ENCODE measurements at regions not wholly inside any gene's neighbourhood (a gene's known extent, or its start where the extent isn't known, plus 50 kb on each side); places are given as distances from the start of the nearest gene placed in this dataset.

- Histone ChIP-seq H3K4me1 (ENCODE audit: control insufficient read depth in 5 of 5, insufficient read depth in 5 of 5, low read length in 5 of 5) (no peaks in the 10 kb centered on the region), H3K27me3 (ENCODE audit: control insufficient read depth in 5 of 5, insufficient read depth in 4 of 5, low read length in 5 of 5) (no peaks in the 10 kb centered on the region), H3K27ac (ENCODE audit: low read depth, low read length) (no peak overlapping the region), H3K36me3 (ENCODE audit: control insufficient read depth in 5 of 5, insufficient read depth in 5 of 5, low read length in 5 of 5) (no peaks in the 10 kb centered on the region), H3K9me3 (ENCODE audit: control insufficient read depth in 5 of 5, low read length in 5 of 5) (no peaks in the 10 kb centered on the region), H3K4me3 (ENCODE audit: low read depth in 1 of 5, low read length in 5 of 5) (no peak overlapping the region), H3K9ac (ENCODE audit: low read length in 5 of 5) (no peak overlapping the region)
Measured at GRCh38 chr7:106783286-106783685, 81.8 kb upstream of the PIK3CG start.

GRCh38 chr7:106788637-106789036, 76.4 kb upstream of the PIK3CG start:
- H3K36me3 ChIP-seq (ENCODE audit: control insufficient read depth in 5 of 5, insufficient read depth in 5 of 5, low read length in 5 of 5), result no peaks in the 10 kb centered on the region
- H3K9ac ChIP-seq (ENCODE audit: low read length in 5 of 5), result no peak overlapping the region
- H3K27ac ChIP-seq (ENCODE audit: low read depth, low read length), result no peak overlapping the region
- no peak overlapping the region for H3K4me3 ChIP-seq (ENCODE audit: low read depth in 1 of 5, low read length in 5 of 5)
- H3K9me3 ChIP-seq (ENCODE audit: control insufficient read depth in 5 of 5, low read length in 5 of 5), result peaks cover 0 to 2% (median 0%) of the 10 kb centered on the region in 5 donors
- H3K4me1 ChIP-seq (ENCODE audit: control insufficient read depth in 5 of 5, insufficient read depth in 5 of 5, low read length in 5 of 5), result no peaks in the 10 kb centered on the region
- no peaks in the 10 kb centered on the region for H3K27me3 ChIP-seq (ENCODE audit: control insufficient read depth in 5 of 5, insufficient read depth in 4 of 5, low read length in 5 of 5)

- Histone ChIP-seq H3K4me3 (ENCODE audit: low read depth in 1 of 5, low read length in 5 of 5) (no peak overlapping the region), H3K9ac (ENCODE audit: low read length in 5 of 5) (no peak overlapping the region), H3K4me1 (ENCODE audit: control insufficient read depth in 5 of 5, insufficient read depth in 5 of 5, low read length in 5 of 5) (peaks cover 0 to 9% (median 0%) of the 10 kb centered on the region in 5 donors), H3K9me3 (ENCODE audit: control insufficient read depth in 5 of 5, low read length in 5 of 5) (peaks cover 0 to 2% (median 0%) of the 10 kb centered on the region in 5 donors), H3K27ac (ENCODE audit: low read depth, low read length) (no peak overlapping the region), H3K27me3 (ENCODE audit: control insufficient read depth in 5 of 5, insufficient read depth in 4 of 5, low read length in 5 of 5) (no peaks in the 10 kb centered on the region), H3K36me3 (ENCODE audit: control insufficient read depth in 5 of 5, insufficient read depth in 5 of 5, low read length in 5 of 5) (no peaks in the 10 kb centered on the region)
Measured at GRCh38 chr7:106791526-106791925, 73.6 kb upstream of the PIK3CG start.

GRCh38 chr7:106792233-106792926, 72.7 kb upstream of the PIK3CG start:
- peaks cover 0 to 2% (median 0%) of the 10 kb centered on the region in 5 donors for H3K9me3 ChIP-seq (ENCODE audit: control insufficient read depth in 5 of 5, low read length in 5 of 5)
- H3K27me3 ChIP-seq (ENCODE audit: control insufficient read depth in 5 of 5, insufficient read depth in 4 of 5, low read length in 5 of 5), result no peaks in the 10 kb centered on the region
- peaks cover 0 to 9% (median 0%) of the 10 kb centered on the region in 5 donors for H3K4me1 ChIP-seq (ENCODE audit: control insufficient read depth in 5 of 5, insufficient read depth in 5 of 5, low read length in 5 of 5)
- H3K4me3 ChIP-seq (ENCODE audit: low read depth in 1 of 5, low read length in 5 of 5), result no peak overlapping the region
- no peak overlapping the region for H3K9ac ChIP-seq (ENCODE audit: low read length in 5 of 5)
- H3K27ac ChIP-seq (ENCODE audit: low read depth, low read length), result no peak overlapping the region
- H3K36me3 ChIP-seq (ENCODE audit: control insufficient read depth in 5 of 5, insufficient read depth in 5 of 5, low read length in 5 of 5), result no peaks in the 10 kb centered on the region

- H3K9me3 ChIP-seq (ENCODE audit: control insufficient read depth in 5 of 5, low read length in 5 of 5), result peaks cover 0 to 2% (median 0%) of the 10 kb centered on the region in 5 donors
- H3K4me3 ChIP-seq (ENCODE audit: low read depth in 1 of 5, low read length in 5 of 5), result no peak overlapping the region
- H3K27me3 ChIP-seq (ENCODE audit: control insufficient read depth in 5 of 5, insufficient read depth in 4 of 5, low read length in 5 of 5), result no peaks in the 10 kb centered on the region
- no peaks in the 10 kb centered on the region for H3K36me3 ChIP-seq (ENCODE audit: control insufficient read depth in 5 of 5, insufficient read depth in 5 of 5, low read length in 5 of 5)
- peaks cover 0 to 9% (median 0%) of the 10 kb centered on the region in 5 donors for H3K4me1 ChIP-seq (ENCODE audit: control insufficient read depth in 5 of 5, insufficient read depth in 5 of 5, low read length in 5 of 5)
- H3K27ac ChIP-seq (ENCODE audit: low read depth, low read length), result no peak overlapping the region
- H3K9ac ChIP-seq (ENCODE audit: low read length in 5 of 5), result no peak overlapping the region
Measured at GRCh38 chr7:106793015-106793975, 71.8 kb upstream of the PIK3CG start.

- peaks cover 0 to 9% (median 0%) of the 10 kb centered on the region in 5 donors for H3K4me1 ChIP-seq (ENCODE audit: control insufficient read depth in 5 of 5, insufficient read depth in 5 of 5, low read length in 5 of 5)
- H3K36me3 ChIP-seq (ENCODE audit: control insufficient read depth in 5 of 5, insufficient read depth in 5 of 5, low read length in 5 of 5), result no peaks in the 10 kb centered on the region
- H3K27me3 ChIP-seq (ENCODE audit: control insufficient read depth in 5 of 5, insufficient read depth in 4 of 5, low read length in 5 of 5), result no peaks in the 10 kb centered on the region
- H3K4me3 ChIP-seq (ENCODE audit: low read depth in 1 of 5, low read length in 5 of 5), result no peak overlapping the region
- peaks cover 0 to 2% (median 0%) of the 10 kb centered on the region in 5 donors for H3K9me3 ChIP-seq (ENCODE audit: control insufficient read depth in 5 of 5, low read length in 5 of 5)
- no peak overlapping the region for H3K27ac ChIP-seq (ENCODE audit: low read depth, low read length)
- no peak overlapping the region for H3K9ac ChIP-seq (ENCODE audit: low read length in 5 of 5)
Measured at GRCh38 chr7:106794276-106795083, 70.6 kb upstream of the PIK3CG start.

- Histone ChIP-seq H3K36me3 (ENCODE audit: control insufficient read depth in 5 of 5, insufficient read depth in 5 of 5, low read length in 5 of 5) (no peaks in the 10 kb centered on the region), H3K27me3 (ENCODE audit: control insufficient read depth in 5 of 5, insufficient read depth in 4 of 5, low read length in 5 of 5) (no peaks in the 10 kb centered on the region), H3K9me3 (ENCODE audit: control insufficient read depth in 5 of 5, low read length in 5 of 5) (peaks cover 0 to under 1% (median 0%) of the 10 kb centered on the region in 5 donors), H3K9ac (ENCODE audit: low read length in 5 of 5) (no peak overlapping the region), H3K4me3 (ENCODE audit: low read depth in 1 of 5, low read length in 5 of 5) (no peak overlapping the region), H3K4me1 (ENCODE audit: control insufficient read depth in 5 of 5, insufficient read depth in 5 of 5, low read length in 5 of 5) (peaks cover 0 to 9% (median 0%) of the 10 kb centered on the region in 5 donors), H3K27ac (ENCODE audit: low read depth, low read length) (no peak overlapping the region)
Measured at GRCh38 chr7:106795084-106795876, 69.8 kb upstream of the PIK3CG start.

- Histone ChIP-seq H3K4me3 (ENCODE audit: low read depth in 1 of 5, low read length in 5 of 5) (no peak overlapping the region), H3K27ac (ENCODE audit: low read depth, low read length) (no peak overlapping the region), H3K27me3 (ENCODE audit: control insufficient read depth in 5 of 5, insufficient read depth in 4 of 5, low read length in 5 of 5) (no peaks in the 10 kb centered on the region), H3K4me1 (ENCODE audit: control insufficient read depth in 5 of 5, insufficient read depth in 5 of 5, low read length in 5 of 5) (peaks cover 0 to 9% (median 0%) of the 10 kb centered on the region in 5 donors), H3K9me3 (ENCODE audit: control insufficient read depth in 5 of 5, low read length in 5 of 5) (no peaks in the 10 kb centered on the region), H3K36me3 (ENCODE audit: control insufficient read depth in 5 of 5, insufficient read depth in 5 of 5, low read length in 5 of 5) (no peaks in the 10 kb centered on the region), H3K9ac (ENCODE audit: low read length in 5 of 5) (no peak overlapping the region)
Measured at GRCh38 chr7:106795877-106796231, 69.2 kb upstream of the PIK3CG start.

- no peaks in the 10 kb centered on the region for H3K9me3 ChIP-seq (ENCODE audit: control insufficient read depth in 5 of 5, low read length in 5 of 5)
- no peak overlapping the region for H3K27ac ChIP-seq (ENCODE audit: low read depth, low read length)
- no peaks in the 10 kb centered on the region for H3K36me3 ChIP-seq (ENCODE audit: control insufficient read depth in 5 of 5, insufficient read depth in 5 of 5, low read length in 5 of 5)
- H3K27me3 ChIP-seq (ENCODE audit: control insufficient read depth in 5 of 5, insufficient read depth in 4 of 5, low read length in 5 of 5), result no peaks in the 10 kb centered on the region
- H3K4me3 ChIP-seq (ENCODE audit: low read depth in 1 of 5, low read length in 5 of 5), result no peak overlapping the region
- no peak overlapping the region for H3K9ac ChIP-seq (ENCODE audit: low read length in 5 of 5)
- H3K4me1 ChIP-seq (ENCODE audit: control insufficient read depth in 5 of 5, insufficient read depth in 5 of 5, low read length in 5 of 5), result peaks cover 0 to 9% (median 0%) of the 10 kb centered on the region in 5 donors
Measured at GRCh38 chr7:106797937-106798336, 67.1 kb upstream of the PIK3CG start.
